ENCODE measurements at regions not wholly inside any gene's neighbourhood (a gene's known extent, or its start where the extent isn't known, plus 50 kb on each side); places are given as distances from the start of the nearest gene placed in this dataset.
"Not testable (repeated sequence)": the region's sequence is repeated elsewhere in the genome, so short reads cannot be mapped to it uniquely, and the experiment has no call there.

GRCh38 chr1:82388679-82389078 is 587.9 kb downstream of the ADGRL2 start:
- DNase-seq = no peak

GRCh38 chr1:82387012-82387366 is 586.3 kb downstream of the ADGRL2 start:
- DNase-seq = no peak

- no peak for DNase-seq
Observed at GRCh38 chr1:82386365-82387011, 585.8 kb downstream of the ADGRL2 start.

GRCh38 chr1:82384776-82385175 is 584.0 kb downstream of the ADGRL2 start:
- DNase-seq = no peak

GRCh38 chr1:82377201-82377884 is 576.6 kb downstream of the ADGRL2 start:
- DNase-seq = no peak

- no peak for DNase-seq
Observed at GRCh38 chr1:82373710-82374109, 573.0 kb downstream of the ADGRL2 start.

- DNase-seq = no peak
Observed at GRCh38 chr1:82371844-82372498, 571.2 kb downstream of the ADGRL2 start.

GRCh38 chr1:82367456-82367855 is 566.7 kb downstream of the ADGRL2 start:
- no peak for DNase-seq

- DNase-seq = no peak
Observed at GRCh38 chr1:82366689-82367088, 566.0 kb downstream of the ADGRL2 start.

- DNase-seq = not testable (repeated sequence)
Observed at GRCh38 chr1:82359541-82359940, 558.8 kb downstream of the ADGRL2 start.

GRCh38 chr1:82358706-82359105 is 558.0 kb downstream of the ADGRL2 start:
- DNase-seq = not testable (repeated sequence)

- not testable (repeated sequence) for DNase-seq
Observed at GRCh38 chr1:82354546-82354945, 553.8 kb downstream of the ADGRL2 start.

GRCh38 chr1:82348487-82348886 is 547.8 kb downstream of the ADGRL2 start:
- DNase-seq = no peak

GRCh38 chr1:82346141-82346540 is 545.4 kb downstream of the ADGRL2 start:
- DNase-seq = no peak

GRCh38 chr1:82343381-82343780 is 542.6 kb downstream of the ADGRL2 start:
- DNase-seq = no peak

GRCh38 chr1:82337635-82338034 is 536.9 kb downstream of the ADGRL2 start:
- no peak for DNase-seq

- DNase-seq = no peak
Observed at GRCh38 chr1:82330330-82330729, 529.6 kb downstream of the ADGRL2 start.

- no peak for DNase-seq
Observed at GRCh38 chr1:82329226-82329625, 528.5 kb downstream of the ADGRL2 start.

- DNase-seq = no peak
Observed at GRCh38 chr1:82323144-82323841, 522.6 kb downstream of the ADGRL2 start.

- DNase-seq = no peak
Observed at GRCh38 chr1:82321794-82322193, 521.1 kb downstream of the ADGRL2 start.

GRCh38 chr1:82319546-82319945 is 518.8 kb downstream of the ADGRL2 start:
- no peak for DNase-seq

GRCh38 chr1:82318921-82319320 is 518.2 kb downstream of the ADGRL2 start:
- DNase-seq = no peak

- no peak for DNase-seq
Observed at GRCh38 chr1:82318265-82318664, 517.5 kb downstream of the ADGRL2 start.

GRCh38 chr1:82317671-82318070 is 516.9 kb downstream of the ADGRL2 start:
- no peak for DNase-seq

Measured in suppressor macrophage treated with lipopolysaccharide for 1 hour (primary cell).